ENCODE measurements at regions not wholly inside any gene's neighbourhood (a gene's known extent, or its start where the extent isn't known, plus 50 kb on each side); places are given as distances from the start of the nearest gene placed in this dataset.

GRCh38 chr5:40446910-40447309 is 232.8 kb upstream of the PTGER4 start:
- peak; percentile 96 for DNase-seq
- Histone ChIP-seq H3K9me2 (replicated peaks; ENCODE audit: low read length) (no peaks in the 10 kb centered on the region), H3K9me3 (ENCODE audit: low read length) (0 out of 2 replicates have a peak, but pooled peaks cover 5% of the 10 kb centered on the region), H3K27me3 (ENCODE audit: low read length) (no peaks in the 10 kb centered on the region), H4K20me1 (ENCODE audit: low read length) (no peaks in the 10 kb centered on the region), H3K79me2 (ENCODE audit: low read length) (no peaks in the 10 kb centered on the region), H3K27ac (ENCODE audit: low read length) (peak overlapping the region; percentile 57), H3F3A (ENCODE audit: low read length, unreplicated experiment) (peaks cover 5% of the 10 kb centered on the region), H3K4me1 (ENCODE audit: insufficient read depth, low read length) (peaks cover 15% of the 10 kb centered on the region), H3K36me3 (ENCODE audit: low read depth, low read length) (no peaks in the 10 kb centered on the region), H3K4me3 (ENCODE audit: low read length) (no peak overlapping the region), H2AFZ (ENCODE audit: low read length) (no peak overlapping the region), H3K4me2 (ENCODE audit: low read length) (peak overlapping the region; percentile 10; the same call in 1 of the 2 replicates), H3K9ac (ENCODE audit: low read length) (no peak overlapping the region)
- ATAC-seq = peak; percentile 100
- no peak for TF ChIP-seq CTCF (conservative IDR thresholded peaks at IDR 0.05; ENCODE audit: low read depth, low read length)
- TF ChIP-seq EZH2 (IDR thresholded peaks at IDR 0.05; ENCODE audit: low read length, unreplicated experiment) = no peak
- TF ChIP-seq EZH2phosphoT487 (IDR thresholded peaks at IDR 0.05; ENCODE audit: borderline replicate concordance, low read length) = no peak
- POLR2A ChIA-PET (ENCODE audit: unreplicated experiment) = no interaction called here
- no TSS peak for BruUV-seq (replicated peaks)
- CTCF ChIA-PET = no interaction called here
- intact Hi-C loops (cut with micrococcal nuclease) = no loop called here

- peaks cover 4% of the 10 kb centered on the region for H3F3A ChIP-seq (ENCODE audit: low read length, unreplicated experiment)
- no peaks in the 10 kb centered on the region for H3K79me2 ChIP-seq (ENCODE audit: low read length)
- no peak overlapping the region for H3K4me3 ChIP-seq (ENCODE audit: low read length)
- H4K20me1 ChIP-seq (ENCODE audit: low read length) = no peaks in the 10 kb centered on the region
- H3K9me2 ChIP-seq (replicated peaks; ENCODE audit: low read length) = no peaks in the 10 kb centered on the region
- no peak overlapping the region for H3K9ac ChIP-seq (ENCODE audit: low read length)
- BruUV-seq (replicated peaks) = no TSS peak
- no peaks in the 10 kb centered on the region for H3K36me3 ChIP-seq (ENCODE audit: low read depth, low read length)
- TF ChIP-seq EZH2phosphoT487 (IDR thresholded peaks at IDR 0.05; ENCODE audit: borderline replicate concordance, low read length) (no peak), EZH2 (IDR thresholded peaks at IDR 0.05; ENCODE audit: low read length, unreplicated experiment) (no peak), CTCF (conservative IDR thresholded peaks at IDR 0.05; ENCODE audit: low read depth, low read length) (no peak)
- 0 out of 2 replicates have a peak, but pooled peaks cover 5% of the 10 kb centered on the region for H3K9me3 ChIP-seq (ENCODE audit: low read length)
- peaks cover 19% of the 10 kb centered on the region for H3K4me1 ChIP-seq (ENCODE audit: insufficient read depth, low read length)
- intact Hi-C loops (cut with micrococcal nuclease) = no loop called here
- no peaks in the 10 kb centered on the region for H3K27me3 ChIP-seq (ENCODE audit: low read length)
- H3K27ac ChIP-seq (ENCODE audit: low read length) = no peak overlapping the region
- ChIA-PET CTCF (no interaction called here), POLR2A (ENCODE audit: unreplicated experiment) (interaction anchor here (0.7 kb wide), 1 partner anchor 513 kb away, joined by 7 read pairs; no protein-coding TSS in a partner anchor)
- no peak overlapping the region for H2AFZ ChIP-seq (ENCODE audit: low read length)
- H3K4me2 ChIP-seq (ENCODE audit: low read length) = no peak overlapping the region
- no peak for ATAC-seq
- DNase-seq = peak; percentile 12
Measured at GRCh38 chr5:40442346-40442745, 237.4 kb upstream of the PTGER4 start.

- Histone ChIP-seq H3K4me1 (ENCODE audit: insufficient read depth, low read length) (peaks cover 22% of the 10 kb centered on the region), H3K36me3 (ENCODE audit: low read depth, low read length) (no peaks in the 10 kb centered on the region), H3K79me2 (ENCODE audit: low read length) (no peaks in the 10 kb centered on the region), H3K4me3 (ENCODE audit: low read length) (no peak overlapping the region), H4K20me1 (ENCODE audit: low read length) (no peaks in the 10 kb centered on the region), H3K9me2 (replicated peaks; ENCODE audit: low read length) (no peaks in the 10 kb centered on the region), H3K9me3 (ENCODE audit: low read length) (0 out of 2 replicates have a peak, but pooled peaks cover 5% of the 10 kb centered on the region), H2AFZ (ENCODE audit: low read length) (no peak overlapping the region), H3F3A (ENCODE audit: low read length, unreplicated experiment) (no peaks in the 10 kb centered on the region), H3K27me3 (ENCODE audit: low read length) (no peaks in the 10 kb centered on the region), H3K4me2 (ENCODE audit: low read length) (no peak overlapping the region), H3K27ac (ENCODE audit: low read length) (no peak overlapping the region), H3K9ac (ENCODE audit: low read length) (no peak overlapping the region)
- POLR2A ChIA-PET (ENCODE audit: unreplicated experiment) = no interaction called here
- DNase-seq (no peak), ATAC-seq (no peak)
- TF ChIP-seq EZH2 (IDR thresholded peaks at IDR 0.05; ENCODE audit: low read length, unreplicated experiment) (no peak), EZH2phosphoT487 (IDR thresholded peaks at IDR 0.05; ENCODE audit: borderline replicate concordance, low read length) (no peak), CTCF (conservative IDR thresholded peaks at IDR 0.05; ENCODE audit: low read depth, low read length) (no peak)
- BruUV-seq (replicated peaks) = no TSS peak
- intact Hi-C loops (cut with micrococcal nuclease) = no loop called here
- CTCF ChIA-PET = interaction anchor here (0.7 kb wide), 1 partner anchor 629 kb away, joined by 9 read pairs; no protein-coding TSS in a partner anchor
Measured at GRCh38 chr5:40441733-40442132, 238.0 kb upstream of the PTGER4 start.
